Smooth muscle cell of the brain vasculature (primary cell): ENCODE measurements at regions not wholly inside any gene's neighbourhood (a gene's known extent, or its start where the extent isn't known, plus 50 kb on each side); places are given as distances from the start of the nearest gene placed in this dataset.

Experiments
- DNase-seq: peaks from one replicate; pipeline ENCODE4 v3.0.0-alpha.2; 2012; ENCODE audit warnings: low read depth, low spot score

- no peak for DNase-seq
Observed at GRCh38 chr6:25012657-25013056, 76.9 kb upstream of the RIPOR2 start.

- DNase-seq = no peak
Observed at GRCh38 chr6:25013246-25013645, 77.5 kb upstream of the RIPOR2 start.

- DNase-seq = no peak
Observed at GRCh38 chr6:25014369-25014768, 78.6 kb upstream of the RIPOR2 start.

- DNase-seq = no peak
Observed at GRCh38 chr6:25014791-25015560, 79.2 kb upstream of the RIPOR2 start.

- no peak for DNase-seq
Observed at GRCh38 chr6:25016014-25016720, 80.4 kb upstream of the RIPOR2 start.

- no peak for DNase-seq
Observed at GRCh38 chr6:25017486-25017885, 81.7 kb upstream of the RIPOR2 start.

- no peak for DNase-seq
Observed at GRCh38 chr6:25017932-25018567, 82.3 kb upstream of the RIPOR2 start.

GRCh38 chr6:25018568-25018954 is 82.8 kb upstream of the RIPOR2 start:
- DNase-seq = no peak

GRCh38 chr6:25022140-25022553 is 86.4 kb upstream of the RIPOR2 start:
- DNase-seq = no peak

- no peak for DNase-seq
Observed at GRCh38 chr6:25023781-25024180, 88.0 kb upstream of the RIPOR2 start.

GRCh38 chr6:25024821-25025220 is 89.1 kb upstream of the RIPOR2 start:
- DNase-seq = no peak

GRCh38 chr6:25025248-25025918 is 89.6 kb upstream of the RIPOR2 start:
- DNase-seq = no peak

- no peak for DNase-seq
Observed at GRCh38 chr6:25025919-25026301, 90.2 kb upstream of the RIPOR2 start.

GRCh38 chr6:25026723-25027122 is 91.0 kb upstream of the RIPOR2 start:
- no peak for DNase-seq

- no peak for DNase-seq
Observed at GRCh38 chr6:25027221-25027916, 91.6 kb upstream of the RIPOR2 start.

GRCh38 chr6:25028328-25028727 is 92.6 kb upstream of the RIPOR2 start:
- DNase-seq = no peak

GRCh38 chr6:25032934-25033333 is 97.2 kb upstream of the RIPOR2 start:
- no peak for DNase-seq

GRCh38 chr6:25034431-25034921 is 98.7 kb upstream of the RIPOR2 start:
- DNase-seq = no peak

- DNase-seq = no peak
Observed at GRCh38 chr6:25035174-25035511, 99.4 kb upstream of the RIPOR2 start.

GRCh38 chr6:25035512-25036435 is 100.0 kb upstream of the RIPOR2 start:
- no peak for DNase-seq
